ENCODE measurements at regions not wholly inside any gene's neighbourhood (a gene's known extent, or its start where the extent isn't known, plus 50 kb on each side); places are given as distances from the start of the nearest gene placed in this dataset.

DNA sequence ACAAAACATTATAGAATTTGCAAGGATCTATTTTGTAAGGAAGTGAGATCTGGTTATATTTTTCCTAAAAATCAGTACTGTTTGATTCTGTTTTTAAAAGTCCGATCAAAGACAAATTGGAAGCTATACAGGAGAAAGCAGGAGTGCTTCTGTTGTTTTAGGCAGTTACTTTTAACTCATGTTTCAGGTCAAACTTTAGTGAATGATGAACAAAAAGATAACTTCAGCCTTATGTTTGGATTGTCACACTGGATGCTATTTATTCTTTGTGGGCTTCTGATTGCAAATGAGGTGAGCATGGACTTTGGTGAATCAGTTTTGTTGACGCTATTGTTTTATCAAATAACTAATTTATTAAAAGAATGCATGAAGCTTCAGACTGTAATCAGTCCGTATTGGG, 228.7 kb upstream of the SLC35B3 start:
- no peak for ATAC-seq
- Mint-ChIP-seq H3K9me3 (peaks cover 4 to 8% of the 10 kb centered on the region in 2 donors), H3K36me3 (no peaks in the 10 kb centered on the region), H3K27ac (no peak overlapping the region)
- DNase-seq (ENCODE audit: low spot score in 2 of 2): no peak

DNA sequence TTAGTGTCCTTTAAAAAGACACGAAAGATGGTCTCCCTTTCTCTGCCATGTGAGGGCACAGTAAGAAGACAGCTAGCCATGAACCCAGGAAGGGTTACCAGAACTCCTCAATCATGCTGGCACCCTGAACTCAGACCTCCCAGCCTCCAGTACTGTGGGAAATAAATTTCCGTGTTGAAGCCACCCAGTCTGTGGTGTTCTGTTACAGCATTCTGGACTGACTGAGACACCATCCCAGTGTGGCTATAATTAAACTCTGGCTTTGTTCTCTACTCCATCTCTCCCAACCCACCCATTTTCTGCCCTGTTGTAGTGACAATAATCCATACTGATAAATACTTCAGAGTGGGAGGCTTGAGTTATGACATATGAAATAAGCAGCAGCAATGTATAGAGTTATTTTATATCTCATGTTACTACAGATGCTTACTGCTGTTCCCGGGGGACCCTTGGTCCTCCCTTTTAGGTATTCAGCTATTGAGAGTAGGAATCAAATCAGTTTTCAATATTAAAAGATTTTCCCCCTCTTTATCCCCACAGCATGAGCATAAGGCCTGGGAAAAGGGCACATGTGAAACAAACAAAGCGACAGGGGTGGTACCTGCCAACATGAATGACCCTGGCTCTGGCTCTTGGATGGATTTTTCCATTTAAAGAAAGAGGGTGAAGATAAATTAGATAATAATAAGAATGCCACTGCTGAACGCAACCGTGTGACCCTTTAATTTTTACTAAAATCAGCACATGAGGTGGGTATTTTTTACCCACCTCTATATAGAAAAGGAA, 224.3 kb upstream of the SLC35B3 start:
- DNase-seq (ENCODE audit: low spot score in 2 of 2): no peak
- ATAC-seq: no peak
- Mint-ChIP-seq H3K36me3 (no peaks in the 10 kb centered on the region), H3K27ac (no peak overlapping the region), H3K9me3 (no peaks in the 10 kb centered on the region)

GRCh38 chr6:8658416-8658815, 223.1 kb upstream of the SLC35B3 start:
- Mint-ChIP-seq H3K36me3 (no peaks in the 10 kb centered on the region), H3K9me3 (no peaks in the 10 kb centered on the region), H3K27ac (no peak overlapping the region)
- DNase-seq (ENCODE audit: low spot score in 2 of 2) (no peak), ATAC-seq (no peak)

GRCh38 chr6:8657522-8657921, 222.2 kb upstream of the SLC35B3 start:
- no peak for ATAC-seq
- DNase-seq (ENCODE audit: low spot score in 2 of 2): no peak
- Mint-ChIP-seq H3K9me3 (no peaks in the 10 kb centered on the region), H3K27ac (no peak overlapping the region), H3K36me3 (no peaks in the 10 kb centered on the region)

DNA sequence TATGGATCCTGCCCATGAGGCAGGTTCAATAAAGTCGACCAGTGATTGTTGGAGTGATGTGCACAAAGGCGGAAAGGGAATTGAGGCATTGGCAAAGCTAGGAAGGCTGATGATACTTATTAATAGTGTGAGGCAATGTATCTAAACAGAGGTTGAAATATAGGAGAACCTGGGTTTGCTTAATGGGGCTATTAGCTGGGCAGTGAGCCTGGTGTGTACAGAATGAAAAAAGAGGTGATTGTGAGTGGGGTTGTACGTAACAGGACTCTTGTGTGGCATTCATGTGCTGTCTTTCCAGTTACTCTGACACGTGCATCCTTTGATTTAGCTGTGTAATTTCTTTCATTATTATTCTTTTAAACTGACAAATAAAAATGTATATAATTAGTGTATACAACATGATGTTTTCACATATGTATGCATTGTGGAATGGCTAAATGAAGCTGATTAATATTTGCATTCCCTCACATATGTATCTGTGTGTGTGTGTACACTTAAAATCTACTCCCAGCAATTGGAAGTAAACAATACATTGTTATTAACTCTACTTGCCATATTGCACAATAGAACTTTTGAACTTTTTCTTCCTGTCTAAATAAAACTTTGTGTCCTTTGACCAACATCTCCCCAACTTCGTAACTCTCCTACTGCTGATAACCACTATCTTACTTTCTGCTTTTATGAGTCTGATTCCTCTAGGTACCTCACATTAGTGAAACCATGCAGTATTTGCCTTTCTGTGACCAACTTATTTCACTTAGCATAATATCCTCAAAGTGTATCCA, 220.5 kb upstream of the SLC35B3 start:
- Mint-ChIP-seq H3K9me3 (no peaks in the 10 kb centered on the region), H3K27ac (no peak overlapping the region)
- no peak for DNase-seq (ENCODE audit: low spot score in 2 of 2)

GRCh38 chr6:8652710-8653109, 217.4 kb upstream of the SLC35B3 start:
- no peak for DNase-seq (ENCODE audit: low spot score in 2 of 2)
- Mint-ChIP-seq H3K36me3 (no peaks in the 10 kb centered on the region), H3K27ac (no peak overlapping the region), H3K9me3 (peaks cover 6 to 11% of the 10 kb centered on the region in 2 donors)
- ATAC-seq: no peak

More for the DNA sequence above, 220.5 kb upstream of the SLC35B3 start:
- no peak for ATAC-seq
- no peaks in the 10 kb centered on the region for H3K36me3 Mint-ChIP-seq

DNA sequence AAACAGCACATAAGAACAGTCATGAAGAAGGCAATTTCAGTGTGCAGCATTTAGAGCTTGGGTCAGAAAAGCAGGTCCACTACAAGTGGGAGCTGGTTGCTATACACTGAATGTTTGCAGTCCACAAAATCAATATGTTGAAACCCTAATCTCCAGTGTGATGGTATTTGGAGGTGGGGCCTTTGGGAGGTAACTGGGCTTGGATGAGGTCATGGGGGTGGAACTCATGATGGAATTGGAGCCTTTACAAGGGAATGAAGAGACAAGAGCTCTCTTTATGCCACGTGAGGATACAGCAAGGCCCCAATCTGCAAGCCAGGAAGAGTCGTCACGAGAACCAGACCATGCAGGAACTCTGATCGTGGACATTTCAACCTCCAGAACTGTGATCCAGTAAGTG, 216.7 kb upstream of the SLC35B3 start:
- no peaks in the 10 kb centered on the region for H3K36me3 Mint-ChIP-seq
- no peak overlapping the region for H3K27ac Mint-ChIP-seq
- DNase-seq (ENCODE audit: low spot score in 2 of 2) (no peak), ATAC-seq (no peak)
- H3K9me3 Mint-ChIP-seq: peaks cover 6 to 11% of the 10 kb centered on the region in 2 donors

- Mint-ChIP-seq H3K9me3 (peaks cover 16 to 18% of the 10 kb centered on the region in 2 donors), H3K36me3 (no peaks in the 10 kb centered on the region), H3K27ac (no peak overlapping the region)
- DNase-seq (ENCODE audit: low spot score in 2 of 2) (no peak), ATAC-seq (no peak)
Observed at GRCh38 chr6:8645212-8645611, 209.9 kb upstream of the SLC35B3 start.

DNA sequence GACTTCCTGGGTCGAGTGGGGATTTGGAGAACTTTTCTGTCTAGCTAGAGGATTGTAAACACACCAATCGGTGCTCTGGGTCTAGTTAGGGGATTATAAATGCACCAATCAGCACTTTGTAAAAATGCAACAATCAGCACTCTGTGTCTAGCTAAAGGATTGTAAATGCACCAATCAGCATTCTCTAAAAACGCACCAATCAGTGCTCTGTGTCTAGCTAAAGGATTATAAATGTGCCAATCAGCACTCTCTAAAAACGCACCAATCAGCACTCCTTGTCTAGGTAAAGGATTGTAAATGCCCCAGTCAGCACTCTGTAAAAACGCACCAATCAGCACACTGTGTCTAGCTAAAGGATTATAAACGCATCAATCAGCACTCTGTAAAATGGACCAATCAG, 209.0 kb upstream of the SLC35B3 start:
- Mint-ChIP-seq H3K27ac (no peak overlapping the region), H3K9me3 (peaks cover 14 to 20% of the 10 kb centered on the region in 2 donors), H3K36me3 (no peaks in the 10 kb centered on the region)
- DNase-seq (ENCODE audit: low spot score in 2 of 2) (no peak), ATAC-seq (no peak)

- peaks cover 8 to 19% of the 10 kb centered on the region in 2 donors for H3K9me3 Mint-ChIP-seq
- H3K36me3 Mint-ChIP-seq: no peaks in the 10 kb centered on the region
- DNase-seq (ENCODE audit: low spot score in 2 of 2) (no peak), ATAC-seq (no peak)
- H3K27ac Mint-ChIP-seq: no peak overlapping the region
Observed at GRCh38 chr6:8642854-8643253, 207.5 kb upstream of the SLC35B3 start.

DNA sequence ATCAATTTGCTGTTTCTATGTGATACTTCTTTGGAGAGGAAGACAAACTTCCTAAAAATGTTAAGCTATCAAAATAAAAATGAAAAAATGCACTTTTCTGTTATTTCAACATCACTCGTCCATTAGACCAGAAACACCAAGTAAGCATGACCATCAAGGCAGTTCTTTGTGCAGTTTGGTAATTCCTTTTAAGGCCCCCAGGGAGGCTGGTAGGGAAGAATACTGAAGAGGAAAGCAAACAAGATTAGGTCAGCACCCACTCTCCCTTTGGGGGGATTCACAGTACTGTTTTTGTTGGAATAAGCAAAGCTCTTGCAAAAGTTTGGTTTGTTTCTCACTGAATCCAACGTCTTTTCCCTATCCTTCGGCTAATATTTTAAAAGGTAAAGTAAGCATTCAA, 206.8 kb upstream of the SLC35B3 start:
- H3K27ac Mint-ChIP-seq: no peak overlapping the region

GRCh38 chr6:8639928-8640649, 204.7 kb upstream of the SLC35B3 start:
- ATAC-seq (no peak), DNase-seq (ENCODE audit: low spot score in 2 of 2) (no peak)
- peaks cover 8 to 19% of the 10 kb centered on the region in 2 donors for H3K9me3 Mint-ChIP-seq
- H3K36me3 Mint-ChIP-seq: no peaks in the 10 kb centered on the region
- no peak overlapping the region for H3K27ac Mint-ChIP-seq

More for the DNA sequence above, 206.8 kb upstream of the SLC35B3 start:
- no peak for ATAC-seq
- peaks cover 8 to 19% of the 10 kb centered on the region in 2 donors for H3K9me3 Mint-ChIP-seq
- no peaks in the 10 kb centered on the region for H3K36me3 Mint-ChIP-seq
- DNase-seq (ENCODE audit: low spot score in 2 of 2): no peak

GRCh38 chr6:8637896-8638597, 202.7 kb upstream of the SLC35B3 start:
- H3K9me3 Mint-ChIP-seq: peaks cover 3 to 7% of the 10 kb centered on the region in 2 donors
- no peaks in the 10 kb centered on the region for H3K36me3 Mint-ChIP-seq
- DNase-seq (ENCODE audit: low spot score in 2 of 2) (no peak), ATAC-seq (no peak)
- no peak overlapping the region for H3K27ac Mint-ChIP-seq

DNA sequence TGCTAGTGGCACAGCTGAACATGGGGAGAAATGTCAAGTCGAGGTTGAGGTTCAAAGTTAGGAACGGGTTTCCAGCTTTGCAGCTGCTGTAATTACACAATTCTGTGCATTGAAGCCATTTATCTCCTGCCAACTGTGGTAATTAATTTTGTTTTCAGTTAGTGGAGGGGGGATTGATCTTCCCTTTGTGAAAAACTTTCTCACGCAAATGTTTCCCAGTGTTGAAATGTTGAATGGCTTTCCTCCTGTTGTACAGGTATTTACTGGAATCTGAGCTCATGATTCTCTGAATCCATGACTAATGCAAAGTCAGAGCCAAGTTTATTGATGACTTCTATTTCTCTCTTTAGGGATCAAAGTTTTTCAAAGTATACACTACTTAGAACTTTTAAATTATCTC, 198.4 kb upstream of the SLC35B3 start:
- ATAC-seq (no peak), DNase-seq (ENCODE audit: low spot score in 2 of 2) (no peak)
- no peak overlapping the region for H3K27ac Mint-ChIP-seq
- no peaks in the 10 kb centered on the region for H3K9me3 Mint-ChIP-seq
- no peaks in the 10 kb centered on the region for H3K36me3 Mint-ChIP-seq

DNA sequence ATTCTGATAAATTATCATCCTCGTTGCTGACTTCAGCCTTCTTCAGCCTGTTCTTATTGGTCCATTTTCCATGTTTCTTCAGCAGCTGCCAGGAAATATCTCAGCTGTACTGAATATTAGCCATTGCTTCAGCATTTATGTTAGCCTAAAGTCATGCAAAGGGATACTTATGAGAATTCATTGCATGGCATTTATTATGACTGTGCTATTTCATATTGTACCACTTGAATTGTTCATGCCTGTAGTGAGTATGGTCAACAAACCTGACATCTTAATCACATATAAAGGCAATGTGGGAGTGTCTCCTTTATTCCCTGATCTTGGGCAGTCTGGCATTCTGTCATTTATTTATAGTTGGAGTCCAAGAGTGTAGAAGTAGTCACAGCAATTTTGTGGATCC, 193.4 kb upstream of the SLC35B3 start:
- ATAC-seq: no peak

GRCh38 chr6:8628063-8628462, 192.7 kb upstream of the SLC35B3 start:
- no peak overlapping the region for H3K27ac Mint-ChIP-seq
- DNase-seq (ENCODE audit: low spot score in 2 of 2): no peak
- no peaks in the 10 kb centered on the region for H3K9me3 Mint-ChIP-seq
- H3K36me3 Mint-ChIP-seq: no peaks in the 10 kb centered on the region
- ATAC-seq: no peak

More for the DNA sequence above, 193.4 kb upstream of the SLC35B3 start:
- no peak overlapping the region for H3K27ac Mint-ChIP-seq
- H3K9me3 Mint-ChIP-seq: no peaks in the 10 kb centered on the region
- no peak for DNase-seq (ENCODE audit: low spot score in 2 of 2)
- H3K36me3 Mint-ChIP-seq: no peaks in the 10 kb centered on the region

Data from activated naive CD4-positive, alpha-beta T cell treated with anti-CD3 and anti-CD28 coated beads, Interleukin-2, amount 50 U/mL, for 72 hours (primary cell).